HepG2 (cell line): ENCODE measurements at regions not wholly inside any gene's neighbourhood (a gene's known extent, or its start where the extent isn't known, plus 50 kb on each side); places are given as distances from the start of the nearest gene placed in this dataset.

ENCODE experiments used
- ATAC-seq: fragments of 200-7000 bp; cut with Tn5 transposase; 3 replicates; pipeline ENCODE4 v1.9.1; 2020; ENCODE audit warnings: mild to moderate bottlenecking, moderate library complexity
- BruUV-seq: library from RNA; stranded (reverse); fragments of 400-500 nt; replicated peaks from 2 replicates; lab custom pipeline; 2021; lab: Mats Ljungman, UMichigan
- CTCF ChIA-PET: fragments of 300-600 bp; formaldehyde crosslinking; extraction: SDS; loops from one replicate; lab custom pipeline; 2021; ENCODE audit warnings: low total read pairs, inconsistent platforms, low intra/inter-chr PET ratio; lab: Yijun Ruan, JAX
- POLR2A ChIA-PET: fragments of 350-600 bp; sonication (Branson Sonifier 250); formaldehyde crosslinking; loops from one replicate; lab custom pipeline; 2020; ENCODE audit warnings: antibody characterized with exemption, inconsistent platforms; lab: Yijun Ruan, JAX
- DNase-seq: peaks from one replicate; pipeline ENCODE4 v3.0.0-alpha.2; 2015; ENCODE audit warnings: low spot score
- FAIRE-seq: peaks from 3 replicates; lab custom pipeline; 2011; peaks lifted over from hg19 to GRCh38; lab: Jason Lieb, UNC
- H2AFZ ChIP-seq: one replicate; pipeline ENCODE4 v1.6.1; 2011; ENCODE audit warnings: low read length, inconsistent platforms
- H3K27ac ChIP-seq: fragments of 300-600 bp; 3 replicates; pipeline ENCODE4 v1.8.0; 2011; ENCODE audit warnings: mixed run types, mild to moderate bottlenecking, mixed read lengths, low read length, inconsistent platforms; ENCODE audit not compliant: insufficient read depth; ENCODE audit errors: extremely low read length
- H3K27me3 ChIP-seq, 2 experiments: fragments of 200-600 bp in 1 of 2; 2 replicates in 1 of 2; 3 replicates in 1 of 2; pipeline versions ENCODE4 v1.6.0 to v1.8.0; 2011; ENCODE audit warnings: low read length in 2 of 2, mild to moderate bottlenecking in 2 of 2, moderate library complexity in 2 of 2, inconsistent platforms in 1 of 2; ENCODE audit not compliant: insufficient read depth in 2 of 2, control insufficient read depth in 1 of 2
- H3K36me3 ChIP-seq, 2 experiments: fragments of 200-600 bp in 1 of 2; replicated peaks in 1 of 2; 2 replicates in 1 of 2; 3 replicates in 1 of 2; pipeline versions ENCODE4 v1.5.1 to v1.8.0; 2011; ENCODE audit warnings: low read length in 2 of 2, inconsistent platforms in 1 of 2; ENCODE audit not compliant: insufficient read depth in 2 of 2, control insufficient read depth in 1 of 2
- H3K4me1 ChIP-seq: 2 replicates; pipeline ENCODE4 v1.5.1; 2012; ENCODE audit warnings: low read length, inconsistent platforms; ENCODE audit not compliant: insufficient read depth
- H3K4me2 ChIP-seq: 2 replicates; pipeline ENCODE4 v1.6.0; 2011; ENCODE audit warnings: low read depth, low read length, inconsistent platforms
- H3K4me3 ChIP-seq, 3 experiments: fragments of 200-600 bp in 1 of 3; sonication (generic), shearing (Covaris generic) in 1 of 3; replicated peaks in 1 of 3; 2 replicates each; pipeline ENCODE4 v1.5.1; 2011 to 2016; ENCODE audit warnings: low read length in 3 of 3, inconsistent platforms in 2 of 3, low read depth in 2 of 3, mild to moderate bottlenecking in 2 of 3, control low read depth in 1 of 3, mixed read lengths in 1 of 3; ENCODE audit not compliant: insufficient read depth in 1 of 3
- H3K79me2 ChIP-seq: one replicate; pipeline ENCODE4 v1.6.1; 2011; ENCODE audit warnings: low read length, inconsistent platforms; ENCODE audit not compliant: insufficient read depth
- H3K9ac ChIP-seq: 2 replicates; pipeline ENCODE4 v1.6.0; 2011; ENCODE audit warnings: mild to moderate bottlenecking, low read depth, low read length, inconsistent platforms; ENCODE audit not compliant: insufficient read depth
- H3K9me3 ChIP-seq: 2 replicates; pipeline ENCODE4 v1.5.1; 2012; ENCODE audit warnings: mild to moderate bottlenecking, low read length
- H4K20me1 ChIP-seq: 2 replicates; pipeline ENCODE4 v1.6.0; 2011; ENCODE audit warnings: inconsistent platforms, mild to moderate bottlenecking, low read length, moderate library complexity; ENCODE audit not compliant: insufficient read depth
- ATF4 ChIP-seq, 2 experiments: fragments of 450-650 bp in 1 of 2; sonication (generic) in 1 of 2; formaldehyde crosslinking; IDR thresholded peaks; 2 replicates each; pipeline versions ENCODE4 v1.5.0 to v1.8.0; 2020 to 2022; ENCODE audit warnings: mild to moderate bottlenecking in 1 of 2, missing genetic modification reagents in 1 of 2
- CEBPB ChIP-seq: IDR thresholded peaks from 2 replicates; pipeline ENCODE4 v1.6.1; 2011; ENCODE audit warnings: low read depth, low read length, improper control_type of control experiment, borderline replicate concordance
- FOXA3 ChIP-seq: IDR thresholded peaks from 2 replicates; pipeline ENCODE4 v1.6.1; 2016; ENCODE audit warnings: missing genetic modification reagents, missing compliant biosample characterization
- HOXA7 ChIP-seq: sonication (generic); formaldehyde crosslinking; IDR thresholded peaks from 2 replicates; pipeline ENCODE4 v1.8.1; 2022; ENCODE audit warnings: mild to moderate bottlenecking, missing genetic modification reagents, moderate library complexity
- NKX3-1 ChIP-seq: sonication (generic); formaldehyde crosslinking; IDR thresholded peaks from 2 replicates; pipeline ENCODE4 v1.5.0; 2020; ENCODE audit warnings: missing genetic modification reagents
- RAD21 ChIP-seq: fragments of 450-650 bp; formaldehyde crosslinking; IDR thresholded peaks from 2 replicates; pipeline ENCODE4 v1.5.0; 2020; ENCODE audit warnings: mild to moderate bottlenecking
- SMAD1 ChIP-seq: sonication (generic); formaldehyde crosslinking; IDR thresholded peaks from 2 replicates; pipeline ENCODE4 v1.4.0; 2020; ENCODE audit warnings: missing genetic modification reagents, low read depth, mild to moderate bottlenecking, borderline replicate concordance
- SOX5 ChIP-seq: IDR thresholded peaks from 2 replicates; pipeline ENCODE4 v1.6.1; 2016; ENCODE audit warnings: borderline replicate concordance
- TRIM22 ChIP-seq: fragments of 450-650 bp; IDR thresholded peaks from 2 replicates; pipeline ENCODE4 v1.6.1; 2017
- ZFP82 ChIP-seq: sonication (generic); formaldehyde crosslinking; IDR thresholded peaks from 2 replicates; pipeline ENCODE4 v1.5.1; 2020; ENCODE audit warnings: mild to moderate bottlenecking, missing genetic modification reagents, borderline replicate concordance
- ZNF512B ChIP-seq: sonication (generic); formaldehyde crosslinking; IDR thresholded peaks from 2 replicates; pipeline ENCODE4 v1.5.1; 2020; ENCODE audit warnings: missing genetic modification reagents, mild to moderate bottlenecking, borderline replicate concordance
- WGBS: methylation state at CpG from one replicate; pipeline ENCODE4 v1.1.6; 2017; ENCODE audit warnings: low lambda C conversion rate; 5-methylcytosine and 5-hydroxymethylcytosine counted together
- in situ Hi-C: cut with HindIII; loops from 2 replicates; pipeline ENCODE4 v1.10.0; 2017; ENCODE audit warnings: low pct_unique_long_range_greater_than_20kb; ENCODE audit not compliant: extremely low pct_ligation_motif_present
- intact Hi-C: fragments of 100-400 bp; cut with micrococcal nuclease; formaldehyde crosslinking; loops from one replicate; pipeline ENCODE4 v1.10.0; 2022; ENCODE audit not compliant: unreplicated experiment

- CTCF ChIA-PET = no interaction called here
- FAIRE-seq (no peak), ATAC-seq (peak; percentile 65), DNase-seq (peak; percentile 29)
- in situ Hi-C loops = no loop called here
- H3K36me3 ChIP-seq = no peaks in the 10 kb centered on the region
- no peaks in the 10 kb centered on the region for H4K20me1 ChIP-seq
- no peak overlapping the region for H3K4me2 ChIP-seq
- TF ChIP-seq CEBPB = peak; percentile 59; the same call in 1 of the 2 replicates
- TF ChIP-seq NKX3-1 (CRISPR knock-in tag) = no peak
- H3K4me3 ChIP-seq = no peak overlapping the region
- H3K27ac ChIP-seq = no peak overlapping the region
- 0% methylated on average over 1 of the region's 1 CpG for WGBS
- H3K9me3 ChIP-seq = peaks cover 62% of the 10 kb centered on the region
- H3K4me1 ChIP-seq = no peaks in the 10 kb centered on the region
- POLR2A ChIA-PET = no interaction called here
- intact Hi-C loops = no loop called here
- H2AFZ ChIP-seq = no peak overlapping the region
- no peaks in the 10 kb centered on the region for H3K79me2 ChIP-seq
- no peak overlapping the region for H3K9ac ChIP-seq
- H3K27me3 ChIP-seq = no peaks in the 10 kb centered on the region; a peak in 1 of 5 replicates
- BruUV-seq = no TSS peak
These were observed 1608.8 kb downstream of the OLFM4 start for GRCh38 chr13:54637366-54637765.

DNA sequence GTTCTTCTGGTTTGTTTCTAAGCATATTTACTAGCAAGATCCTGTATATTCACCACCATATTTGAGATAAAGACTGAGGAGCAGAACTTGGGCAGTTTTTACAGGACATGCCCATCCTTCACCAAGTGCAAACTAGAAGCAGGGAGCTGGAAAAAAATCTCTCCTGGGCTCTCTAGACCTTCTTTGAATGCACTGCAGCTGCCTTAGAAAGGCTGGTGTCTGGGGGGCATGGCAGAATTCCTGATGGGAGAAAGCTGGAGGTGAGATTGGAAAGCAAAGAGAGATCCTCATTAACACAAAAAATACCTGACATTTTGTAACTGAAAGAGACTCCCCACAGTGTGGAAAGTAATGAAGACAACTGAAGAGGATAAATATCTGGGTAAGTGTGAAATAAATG, 1612.1 kb downstream of the OLFM4 start:
- in situ Hi-C loops = no loop called here
- H2AFZ ChIP-seq = no peak overlapping the region
- DNase-seq (no peak), FAIRE-seq (no peak), ATAC-seq (no peak)
- intact Hi-C loops = no loop called here
- H3K9me3 ChIP-seq = peaks cover 58% of the 10 kb centered on the region
- no peaks in the 10 kb centered on the region for H4K20me1 ChIP-seq
- no peaks in the 10 kb centered on the region; a peak in 1 of 5 replicates for H3K27me3 ChIP-seq
- no TSS peak for BruUV-seq
- no peak overlapping the region for H3K4me2 ChIP-seq
- no peaks in the 10 kb centered on the region for H3K4me1 ChIP-seq
- ChIA-PET POLR2A (no interaction called here), CTCF (no interaction called here)
- no peaks in the 10 kb centered on the region for H3K79me2 ChIP-seq
- H3K27ac ChIP-seq = no peak overlapping the region
- no peak overlapping the region for H3K9ac ChIP-seq
- H3K36me3 ChIP-seq = no peaks in the 10 kb centered on the region
- H3K4me3 ChIP-seq = no peak overlapping the region
- TF ChIP-seq TRIM22 (no peak), ATF4 (CRISPR knock-in tag; IDR thresholded peaks at IDR 0.05) (no peak), HOXA7 (CRISPR knock-in tag) (no peak), RAD21 (CRISPR knock-in tag) (no peak), SMAD1 (CRISPR knock-in tag) (no peak), SOX5 (CRISPR knock-in tag) (no peak), ZFP82 (no peak), ZNF512B (CRISPR knock-in tag) (no peak), FOXA3 (CRISPR knock-in tag) (no peak)
